Karpas-422 (cell line): ENCODE measurements at regions not wholly inside any gene's neighbourhood (a gene's known extent, or its start where the extent isn't known, plus 50 kb on each side); places are given as distances from the start of the nearest gene placed in this dataset.

Experiments used
- DNase-seq: peaks from one replicate; pipeline ENCODE4 v3.0.0-alpha.2; 2015
- H2AFZ ChIP-seq: fragments of 200-600 bp; sonication (generic); 2 replicates; pipeline ENCODE4 v1.6.1; 2014; ENCODE audit warnings: antibody characterized with exemption, low read length, mixed read lengths
- H3K27ac ChIP-seq: fragments of 200-600 bp; sonication (generic); 2 replicates; pipeline ENCODE4 v1.5.1; 2014; ENCODE audit warnings: mild to moderate bottlenecking, low read length, moderate library complexity
- H3K27me3 ChIP-seq: fragments of 200-600 bp; sonication (generic); 2 replicates; pipeline ENCODE4 v1.6.1; 2014; ENCODE audit warnings: low read length, mixed read lengths
- H3K36me3 ChIP-seq: fragments of 200-600 bp; sonication (generic); 2 replicates; pipeline ENCODE4 v1.6.1; 2014; ENCODE audit warnings: low read length, mixed read lengths; ENCODE audit not compliant: insufficient read depth
- H3K4me1 ChIP-seq: fragments of 200-600 bp; sonication (generic); 2 replicates; pipeline ENCODE4 v1.6.1; 2014; ENCODE audit warnings: mild to moderate bottlenecking, low read length, mixed read lengths
- H3K4me2 ChIP-seq: fragments of 200-600 bp; sonication (generic); 2 replicates; pipeline ENCODE4 v1.6.1; 2014; ENCODE audit warnings: low read length, low read depth, mild to moderate bottlenecking; ENCODE audit not compliant: poor library complexity, severe bottlenecking
- H3K4me3 ChIP-seq: fragments of 200-600 bp; sonication (generic); 2 replicates; pipeline ENCODE4 v1.5.1; 2014; ENCODE audit warnings: mild to moderate bottlenecking, antibody characterized with exemption, low read length, mixed read lengths
- H3K79me2 ChIP-seq: fragments of 200-600 bp; sonication (generic); 2 replicates; pipeline ENCODE4 v1.6.1; 2014; ENCODE audit warnings: mild to moderate bottlenecking, low read length, mixed read lengths
- H3K9ac ChIP-seq: fragments of 200-600 bp; sonication (generic); 2 replicates; pipeline ENCODE4 v1.6.0; 2014; ENCODE audit warnings: low read length
- H3K9me2 ChIP-seq: fragments of 200-600 bp; sonication (generic), shearing (Covaris generic); replicated peaks from 2 replicates; pipeline ENCODE4 v1.6.0; 2014; ENCODE audit warnings: mild to moderate bottlenecking, low read length, moderate library complexity; ENCODE audit not compliant: insufficient read depth
- H3K9me3 ChIP-seq: fragments of 300-700, 200-600 bp; sonication (generic); 2 replicates; pipeline ENCODE4 v1.6.1; 2014; ENCODE audit warnings: low read length, mixed read lengths
- H4K20me1 ChIP-seq: fragments of 200-600 bp; sonication (generic); 2 replicates; pipeline ENCODE4 v1.6.1; 2014; ENCODE audit warnings: mild to moderate bottlenecking, antibody characterized with exemption, low read length, low read depth; ENCODE audit not compliant: insufficient read depth

DNA sequence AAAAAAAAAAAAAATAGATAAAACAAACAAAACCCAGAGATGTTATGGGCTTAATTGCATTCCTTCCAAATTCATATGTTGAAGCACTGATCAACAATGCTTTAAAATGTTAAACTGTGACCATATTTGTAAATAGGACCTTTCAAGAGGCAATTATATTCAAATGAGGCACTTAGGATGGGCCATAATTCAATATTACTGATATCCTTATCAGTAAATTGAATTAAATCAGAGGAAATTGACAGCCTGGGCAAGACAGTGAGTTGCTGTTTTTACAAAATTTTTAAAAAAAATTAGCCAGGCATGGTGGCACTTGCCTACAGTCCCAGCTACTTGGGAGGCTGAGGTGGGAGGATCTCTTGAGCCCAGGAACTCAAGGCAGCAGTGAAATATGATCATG is 364.1 kb downstream of the GJA1 start:
- Histone ChIP-seq H3K9me3 (peaks cover 4% of the 10 kb centered on the region), H3K4me3 (no peak overlapping the region), H3K79me2 (no peaks in the 10 kb centered on the region), H2AFZ (no peak overlapping the region), H3K27ac (no peak overlapping the region), H3K36me3 (no peaks in the 10 kb centered on the region), H3K27me3 (no peaks in the 10 kb centered on the region), H3K9me2 (no peaks in the 10 kb centered on the region), H3K4me2 (no peak overlapping the region), H3K4me1 (no peaks in the 10 kb centered on the region), H3K9ac (no peak overlapping the region), H4K20me1 (no peaks in the 10 kb centered on the region)
- DNase-seq: no peak

GRCh38 chr6:121800047-121800446 is 364.6 kb downstream of the GJA1 start:
- Histone ChIP-seq H3K27me3 (no peaks in the 10 kb centered on the region), H3K9me2 (no peaks in the 10 kb centered on the region), H3K9ac (no peak overlapping the region), H3K4me1 (no peaks in the 10 kb centered on the region), H3K9me3 (peaks cover 4% of the 10 kb centered on the region), H3K4me3 (no peak overlapping the region), H3K27ac (no peak overlapping the region), H4K20me1 (no peaks in the 10 kb centered on the region), H3K36me3 (no peaks in the 10 kb centered on the region), H3K4me2 (no peak overlapping the region), H2AFZ (no peak overlapping the region), H3K79me2 (no peaks in the 10 kb centered on the region)
- no peak for DNase-seq

DNA sequence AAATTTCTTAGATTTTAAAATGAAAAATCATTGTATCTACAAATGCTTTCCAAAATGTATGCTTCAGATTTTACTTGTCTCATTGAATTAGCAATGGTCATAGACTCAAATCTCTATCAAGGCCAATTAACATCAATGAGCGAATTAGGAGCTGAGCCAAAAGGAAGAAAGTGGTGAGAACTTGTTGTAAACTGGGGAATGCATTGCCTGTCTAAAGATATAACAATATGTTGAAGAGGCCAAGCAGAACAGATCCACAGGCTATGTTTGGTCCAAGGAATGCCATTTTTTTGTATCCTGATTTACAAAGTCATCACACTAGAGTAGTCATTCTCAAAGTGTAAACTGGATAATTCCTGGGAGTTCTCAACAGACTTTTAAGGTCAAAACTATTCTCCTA is 370.7 kb downstream of the GJA1 start:
- no peak overlapping the region for H3K4me2 ChIP-seq
- no peak overlapping the region for H3K4me3 ChIP-seq
- H3K9ac ChIP-seq: no peak overlapping the region
- H3K79me2 ChIP-seq: no peaks in the 10 kb centered on the region
- H3K36me3 ChIP-seq: no peaks in the 10 kb centered on the region
- H3K27ac ChIP-seq: no peak overlapping the region
- no peaks in the 10 kb centered on the region for H3K4me1 ChIP-seq
- no peaks in the 10 kb centered on the region for H4K20me1 ChIP-seq
- no peak overlapping the region for H2AFZ ChIP-seq
- DNase-seq: no peak
- no peaks in the 10 kb centered on the region for H3K9me3 ChIP-seq
- H3K27me3 ChIP-seq: no peaks in the 10 kb centered on the region
- no peaks in the 10 kb centered on the region for H3K9me2 ChIP-seq

DNA sequence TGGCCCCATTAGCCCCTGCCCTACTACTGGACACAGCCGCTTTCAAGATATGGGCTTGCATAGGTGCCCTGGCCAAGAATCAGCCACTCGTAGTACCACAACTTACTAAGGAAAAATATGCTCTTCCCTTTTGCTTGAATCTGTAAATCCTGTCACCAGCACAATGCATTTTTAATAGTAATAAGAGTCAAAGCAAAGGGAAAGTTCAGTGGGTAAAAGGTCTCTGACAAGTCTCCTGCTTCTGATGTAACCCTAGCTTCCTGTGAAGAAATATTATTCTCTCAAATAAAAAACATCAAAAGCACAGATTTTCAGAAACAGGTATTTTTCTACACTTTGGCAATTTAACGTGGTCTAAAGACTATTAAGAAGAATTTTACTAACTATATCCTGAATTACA is 373.8 kb downstream of the GJA1 start:
- Histone ChIP-seq H3K9me2 (no peaks in the 10 kb centered on the region), H3K4me1 (no peaks in the 10 kb centered on the region), H3K27me3 (no peaks in the 10 kb centered on the region), H3K9ac (no peak overlapping the region), H3K9me3 (no peaks in the 10 kb centered on the region), H3K4me2 (no peak overlapping the region), H3K4me3 (no peak overlapping the region), H3K79me2 (no peaks in the 10 kb centered on the region), H3K36me3 (no peaks in the 10 kb centered on the region), H2AFZ (no peak overlapping the region), H3K27ac (no peak overlapping the region), H4K20me1 (no peaks in the 10 kb centered on the region)
- DNase-seq: no peak

- H3K79me2 ChIP-seq: no peaks in the 10 kb centered on the region
- no peaks in the 10 kb centered on the region for H3K36me3 ChIP-seq
- H3K27me3 ChIP-seq: no peaks in the 10 kb centered on the region
- no peaks in the 10 kb centered on the region for H4K20me1 ChIP-seq
- no peak overlapping the region for H2AFZ ChIP-seq
- DNase-seq: no peak
- no peak overlapping the region for H3K9ac ChIP-seq
- H3K4me3 ChIP-seq: no peak overlapping the region
- H3K4me1 ChIP-seq: no peaks in the 10 kb centered on the region
- H3K9me2 ChIP-seq: no peaks in the 10 kb centered on the region
- no peak overlapping the region for H3K27ac ChIP-seq
- H3K9me3 ChIP-seq: no peaks in the 10 kb centered on the region
- no peak overlapping the region for H3K4me2 ChIP-seq
Measured at GRCh38 chr6:121810158-121811032, 374.9 kb downstream of the GJA1 start.

- H3K27ac ChIP-seq: no peak overlapping the region
- no peaks in the 10 kb centered on the region for H3K79me2 ChIP-seq
- no peaks in the 10 kb centered on the region for H4K20me1 ChIP-seq
- H3K4me3 ChIP-seq: no peak overlapping the region
- no peak for DNase-seq
- H3K4me2 ChIP-seq: no peak overlapping the region
- no peak overlapping the region for H3K9ac ChIP-seq
- H2AFZ ChIP-seq: no peak overlapping the region
- no peaks in the 10 kb centered on the region for H3K9me3 ChIP-seq
- H3K4me1 ChIP-seq: no peaks in the 10 kb centered on the region
- no peaks in the 10 kb centered on the region for H3K36me3 ChIP-seq
- no peaks in the 10 kb centered on the region for H3K9me2 ChIP-seq
- no peaks in the 10 kb centered on the region for H3K27me3 ChIP-seq
Measured at GRCh38 chr6:121811106-121811505, 375.7 kb downstream of the GJA1 start.

- peaks cover 4% of the 10 kb centered on the region; the same call in 1 of the 2 replicates for H3K9me3 ChIP-seq
- H4K20me1 ChIP-seq: no peaks in the 10 kb centered on the region
- no peaks in the 10 kb centered on the region for H3K9me2 ChIP-seq
- no peaks in the 10 kb centered on the region for H3K27me3 ChIP-seq
- H3K36me3 ChIP-seq: no peaks in the 10 kb centered on the region
- DNase-seq: no peak
- H3K4me3 ChIP-seq: no peak overlapping the region
- no peak overlapping the region for H2AFZ ChIP-seq
- no peak overlapping the region for H3K9ac ChIP-seq
- H3K4me2 ChIP-seq: no peak overlapping the region
- H3K79me2 ChIP-seq: no peaks in the 10 kb centered on the region
- no peaks in the 10 kb centered on the region for H3K4me1 ChIP-seq
- no peak overlapping the region for H3K27ac ChIP-seq
Measured at GRCh38 chr6:121816361-121816760, 380.9 kb downstream of the GJA1 start.

DNA sequence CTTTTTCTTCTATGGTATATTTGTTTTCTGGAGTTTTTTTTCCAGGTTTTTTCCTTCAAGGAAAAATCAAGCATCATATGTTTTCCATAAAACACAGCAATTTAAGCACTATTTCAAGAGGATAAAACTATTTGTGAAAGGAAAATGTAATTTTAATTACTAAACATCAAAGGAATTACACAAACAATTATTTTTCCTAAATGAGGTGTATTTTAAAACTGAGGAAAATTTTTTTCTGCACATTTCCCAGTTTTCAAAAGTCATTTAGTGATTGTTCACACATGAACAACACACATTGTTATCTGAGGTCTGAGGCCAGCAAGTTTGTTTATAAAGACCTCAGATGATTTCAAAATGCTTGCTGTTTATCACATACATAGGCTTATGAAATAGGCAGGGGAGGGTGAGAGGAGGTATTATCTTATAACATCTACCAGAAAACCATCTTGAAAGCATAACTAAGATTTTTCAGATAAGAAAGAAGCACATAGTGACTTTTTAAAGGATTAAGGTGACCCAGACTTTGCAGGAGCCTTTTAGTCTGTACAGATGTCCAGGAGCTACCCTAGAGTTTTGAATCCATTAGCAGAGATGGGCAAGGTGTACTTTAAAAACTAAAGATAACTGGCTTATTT is 381.6 kb downstream of the GJA1 start:
- H3K9me3 ChIP-seq: peaks cover 4% of the 10 kb centered on the region; the same call in 1 of the 2 replicates
- no peak overlapping the region for H3K9ac ChIP-seq
- H3K4me1 ChIP-seq: no peaks in the 10 kb centered on the region
- no peak overlapping the region for H3K27ac ChIP-seq
- no peaks in the 10 kb centered on the region for H3K79me2 ChIP-seq
- no peaks in the 10 kb centered on the region for H3K36me3 ChIP-seq
- no peak overlapping the region for H3K4me2 ChIP-seq
- no peak overlapping the region for H3K4me3 ChIP-seq
- DNase-seq: no peak
- no peaks in the 10 kb centered on the region for H3K9me2 ChIP-seq
- H2AFZ ChIP-seq: no peak overlapping the region
- H3K27me3 ChIP-seq: no peaks in the 10 kb centered on the region
- H4K20me1 ChIP-seq: no peaks in the 10 kb centered on the region
